HL-60 (cell line): ENCODE measurements at regions not wholly inside any gene's neighbourhood (a gene's known extent, or its start where the extent isn't known, plus 50 kb on each side); places are given as distances from the start of the nearest gene placed in this dataset.

Experiments used
- DNase-seq, 2 experiments: peaks; one replicate each; pipeline ENCODE4 v3.0.0-alpha.2; 2010 to 2020; ENCODE audit warnings: low read depth in 1 of 2, low spot score in 1 of 2
- H3K27ac ChIP-seq: fragments of 250-450 bp; sonication (Bioruptor Pico); replicated peaks from 2 replicates; pipeline ENCODE4 v1.5.1; 2020; ENCODE audit warnings: mild to moderate bottlenecking, moderate library complexity
- H3K27me3 ChIP-seq: fragments of 250-450 bp; sonication (Bioruptor Pico); 2 replicates; pipeline ENCODE4 v1.5.1; 2021; ENCODE audit warnings: mild to moderate bottlenecking, moderate library complexity; ENCODE audit not compliant: insufficient read depth, poor library complexity, severe bottlenecking
- H3K4me3 ChIP-seq: replicated peaks from 2 replicates; pipeline ENCODE4 v1.5.1; 2011; ENCODE audit warnings: mild to moderate bottlenecking, control low read depth, low read length; ENCODE audit not compliant: insufficient read depth
- CTCF ChIP-seq: IDR thresholded peaks from one replicate; pipeline ENCODE4 v1.5.1; 2011; ENCODE audit warnings: low read length, control low read depth, inconsistent platforms; ENCODE audit not compliant: insufficient read depth
- GABPA ChIP-seq: IDR thresholded peaks from 2 replicates; pipeline ENCODE4 v1.6.1; 2012; ENCODE audit warnings: low read depth
- POLR2AphosphoS5 ChIP-seq: IDR thresholded peaks from 2 replicates; pipeline ENCODE4 v1.6.1; 2012; ENCODE audit warnings: low read depth
- REST ChIP-seq: IDR thresholded peaks from 2 replicates; pipeline ENCODE4 v1.6.1; 2012; ENCODE audit warnings: low read depth; ENCODE audit not compliant: insufficient replicate concordance
- SPI1 ChIP-seq: IDR thresholded peaks from 2 replicates; pipeline ENCODE4 v1.6.1; 2012; ENCODE audit warnings: low read depth, mild to moderate bottlenecking, borderline replicate concordance

- TF ChIP-seq SPI1 (no peak), REST (no peak), POLR2AphosphoS5 (no peak), CTCF (no peak), GABPA (no peak)
- H3K4me3 ChIP-seq: no peak overlapping the region
- DNase-seq: no peak
- no peak overlapping the region for H3K27ac ChIP-seq
- H3K27me3 ChIP-seq: no peaks in the 10 kb centered on the region
Measured at GRCh38 chr12:17414596-17414995, 675.4 kb downstream of the RERGL start.

- DNase-seq: no peak
- TF ChIP-seq CTCF: no peak
- no peak for TF ChIP-seq SPI1
- TF ChIP-seq POLR2AphosphoS5: no peak
- no peak for TF ChIP-seq REST
- no peak for TF ChIP-seq GABPA
- Histone ChIP-seq H3K27ac (no peak overlapping the region), H3K4me3 (no peak overlapping the region), H3K27me3 (no peaks in the 10 kb centered on the region)
Measured at GRCh38 chr12:17411662-17412061, 678.3 kb downstream of the RERGL start.

GRCh38 chr12:17388679-17389078 is 701.3 kb downstream of the RERGL start:
- TF ChIP-seq CTCF (no peak), POLR2AphosphoS5 (no peak), GABPA (no peak), SPI1 (no peak), REST (no peak)
- no peaks in the 10 kb centered on the region for H3K27me3 ChIP-seq
- no peak overlapping the region for H3K27ac ChIP-seq
- DNase-seq: no peak
- H3K4me3 ChIP-seq: no peak overlapping the region
